KOPT-K1 (cell line): ENCODE measurements at regions not wholly inside any gene's neighbourhood (a gene's known extent, or its start where the extent isn't known, plus 50 kb on each side); places are given as distances from the start of the nearest gene placed in this dataset.

ENCODE experiments used
- H3K27ac ChIP-seq: fragments of 200-600 bp; sonication (generic); 2 replicates; pipeline ENCODE4 v1.5.1; 2016; ENCODE audit warnings: antibody characterized with exemption, mild to moderate bottlenecking, low read depth, low read length; ENCODE audit not compliant: poor library complexity, severe bottlenecking
- H3K36me3 ChIP-seq: fragments of 200-600 bp; sonication (generic); 2 replicates; pipeline ENCODE4 v1.5.1; 2017; ENCODE audit warnings: antibody characterized with exemption, mild to moderate bottlenecking, low read length, moderate library complexity; ENCODE audit not compliant: insufficient read depth
- H3K9me3 ChIP-seq: fragments of 200-600 bp; sonication (generic); 2 replicates; pipeline ENCODE4 v1.5.1; 2017; ENCODE audit warnings: antibody characterized with exemption, low read length, mild to moderate bottlenecking; ENCODE audit not compliant: insufficient read depth, poor library complexity, severe bottlenecking

- H3K36me3 ChIP-seq: no peaks in the 10 kb centered on the region
- H3K27ac ChIP-seq: no peak overlapping the region
- H3K9me3 ChIP-seq: no peaks in the 10 kb centered on the region
Observed at GRCh38 chr22:47696776-47697175, 934.3 kb downstream of the TBC1D22A start.

GRCh38 chr22:47695176-47695575, 932.7 kb downstream of the TBC1D22A start:
- H3K36me3 ChIP-seq: no peaks in the 10 kb centered on the region
- no peaks in the 10 kb centered on the region for H3K9me3 ChIP-seq
- no peak overlapping the region for H3K27ac ChIP-seq

- H3K9me3 ChIP-seq: no peaks in the 10 kb centered on the region
- no peak overlapping the region for H3K27ac ChIP-seq
- H3K36me3 ChIP-seq: no peaks in the 10 kb centered on the region
Observed at GRCh38 chr22:47694536-47695130, 932.2 kb downstream of the TBC1D22A start.

DNA sequence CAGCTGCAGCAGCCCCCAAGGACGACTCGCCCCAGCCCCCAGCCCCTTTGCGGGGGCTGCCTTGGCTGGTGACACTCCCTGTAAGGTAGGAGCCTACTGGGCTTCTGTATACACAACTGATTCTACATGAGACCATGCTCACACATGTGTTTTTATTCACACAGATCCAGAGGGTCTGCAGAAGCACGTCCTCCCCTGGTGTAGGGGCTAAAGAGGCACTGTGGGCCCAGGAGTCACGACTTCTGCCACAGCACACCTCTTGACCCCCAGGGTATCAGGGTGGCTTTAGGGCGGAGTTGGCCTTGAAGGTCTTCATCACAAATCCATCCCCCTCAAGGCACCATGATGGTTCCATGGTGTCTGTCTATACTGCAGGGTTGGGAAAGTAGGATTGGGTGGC, 931.2 kb downstream of the TBC1D22A start:
- Histone ChIP-seq H3K9me3 (no peaks in the 10 kb centered on the region), H3K36me3 (no peaks in the 10 kb centered on the region), H3K27ac (no peak overlapping the region)

GRCh38 chr22:47692811-47693210, 930.4 kb downstream of the TBC1D22A start:
- H3K9me3 ChIP-seq: no peaks in the 10 kb centered on the region
- no peak overlapping the region for H3K27ac ChIP-seq
- H3K36me3 ChIP-seq: no peaks in the 10 kb centered on the region

DNA sequence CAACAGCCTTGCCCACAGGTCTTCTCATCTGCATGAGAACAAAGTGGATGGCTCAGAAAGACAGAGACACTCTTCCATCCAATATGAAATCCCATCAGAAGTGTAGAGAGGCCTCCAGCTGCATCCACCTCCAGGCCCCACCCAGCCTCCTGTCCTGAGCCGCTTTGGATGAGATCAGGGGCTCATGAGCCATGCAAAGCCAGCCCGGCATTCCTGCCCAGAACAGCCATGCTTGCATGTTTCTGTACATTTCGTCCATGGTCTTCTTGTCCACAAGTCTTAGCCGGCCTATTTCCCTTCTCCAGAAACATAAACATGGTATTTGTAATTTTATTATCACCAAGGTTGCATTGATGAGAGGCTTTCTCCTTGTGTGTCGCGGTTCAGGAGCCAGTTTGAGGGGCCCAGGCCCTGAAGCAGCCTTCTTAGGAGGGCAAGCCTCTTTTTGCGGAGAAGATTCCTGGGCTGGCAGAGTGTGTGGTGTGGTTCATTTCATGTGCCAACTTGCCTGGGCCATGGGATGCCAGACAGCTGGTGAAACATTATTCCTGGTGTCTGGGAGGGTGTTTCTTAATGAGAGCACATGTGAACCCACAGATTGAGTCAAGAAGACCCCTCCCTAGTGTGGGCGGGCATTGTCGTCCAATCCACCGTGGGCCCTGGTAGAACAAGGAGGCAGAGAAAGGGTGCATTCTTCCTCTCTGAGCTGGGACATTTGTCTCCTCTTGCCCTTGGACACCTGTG, 928.9 kb downstream of the TBC1D22A start:
- Histone ChIP-seq H3K27ac (no peak overlapping the region), H3K9me3 (no peaks in the 10 kb centered on the region), H3K36me3 (no peaks in the 10 kb centered on the region)

- no peak overlapping the region for H3K27ac ChIP-seq
- no peaks in the 10 kb centered on the region for H3K9me3 ChIP-seq
- no peaks in the 10 kb centered on the region for H3K36me3 ChIP-seq
Observed at GRCh38 chr22:47690586-47690985, 928.1 kb downstream of the TBC1D22A start.

GRCh38 chr22:47690166-47690565, 927.7 kb downstream of the TBC1D22A start:
- no peaks in the 10 kb centered on the region for H3K36me3 ChIP-seq
- no peak overlapping the region for H3K27ac ChIP-seq
- no peaks in the 10 kb centered on the region for H3K9me3 ChIP-seq

DNA sequence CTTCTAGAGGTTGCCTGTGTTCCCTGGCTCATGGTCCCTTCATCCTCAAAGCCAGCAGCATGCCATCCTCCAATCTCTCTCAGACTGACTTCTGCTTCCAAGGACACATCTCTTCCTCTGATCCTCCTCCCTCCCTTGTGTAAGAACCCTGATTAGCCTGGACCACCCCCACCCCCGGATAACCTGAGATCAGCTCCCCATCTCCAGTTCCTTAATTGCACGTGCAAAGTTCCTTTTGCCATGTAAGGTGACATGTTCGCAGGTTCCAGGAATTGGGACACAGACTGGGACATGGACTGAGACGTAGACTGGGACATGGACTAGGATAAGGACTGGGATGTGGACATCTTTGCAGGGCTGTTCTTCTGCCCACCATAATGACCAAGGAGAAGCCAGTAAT, 925.3 kb downstream of the TBC1D22A start:
- Histone ChIP-seq H3K27ac (no peak overlapping the region), H3K9me3 (peaks cover 15% of the 10 kb centered on the region)

DNA sequence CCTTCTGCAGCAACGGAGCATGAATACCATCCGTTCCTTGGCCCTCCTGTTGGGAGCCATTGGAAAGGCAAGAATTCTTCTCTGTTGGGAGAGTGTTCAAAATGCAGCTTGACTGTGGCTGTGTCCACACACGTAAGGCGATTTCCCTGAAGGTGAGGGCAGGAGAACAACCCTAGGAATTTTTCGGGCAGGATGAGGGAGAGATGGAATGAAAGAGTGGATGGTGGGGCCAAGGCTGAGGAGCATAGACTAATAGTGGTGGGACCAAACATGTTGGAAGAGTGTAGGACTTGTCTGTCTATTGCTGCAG, 924.9 kb downstream of the TBC1D22A start:
- Histone ChIP-seq H3K9me3 (peaks cover 17% of the 10 kb centered on the region), H3K36me3 (no peaks in the 10 kb centered on the region), H3K27ac (no peak overlapping the region)

More for the DNA sequence above, 925.3 kb downstream of the TBC1D22A start:
- no peaks in the 10 kb centered on the region for H3K36me3 ChIP-seq

DNA sequence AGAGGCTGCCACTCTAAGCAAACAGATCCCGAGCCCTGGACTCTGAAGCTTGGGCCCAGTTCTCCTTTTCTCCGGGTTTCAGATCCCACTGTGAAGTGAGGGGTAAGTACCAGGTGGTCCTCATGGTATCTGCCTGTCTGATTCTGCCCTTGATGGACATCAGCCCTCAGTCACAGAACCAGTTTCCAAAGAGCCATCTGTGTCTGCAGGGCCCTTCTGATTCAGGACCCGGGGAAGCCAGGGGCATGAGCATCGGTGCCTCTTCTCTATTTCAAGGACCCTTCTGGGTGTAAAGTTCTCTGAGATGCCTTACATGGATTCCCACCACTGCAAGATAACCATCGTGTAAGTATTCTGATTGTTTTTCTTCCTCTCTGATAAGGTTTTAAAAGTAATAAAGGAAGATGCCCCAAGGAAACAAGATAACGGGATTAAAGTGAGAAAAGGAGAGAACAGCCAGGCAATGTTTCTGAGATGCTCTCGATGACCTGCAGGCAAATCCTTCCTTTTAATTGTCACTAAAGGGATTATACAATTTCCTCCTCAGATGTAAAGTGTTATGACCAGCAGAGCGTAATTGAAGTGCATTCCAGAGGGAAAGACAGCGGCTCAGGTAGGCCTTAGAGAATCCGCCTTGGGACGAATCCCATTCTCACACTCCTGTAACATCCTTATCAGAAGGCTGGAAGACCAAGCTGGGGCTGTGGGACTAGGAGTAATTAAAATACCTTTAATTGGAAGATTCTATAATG, 924.3 kb downstream of the TBC1D22A start:
- H3K27ac ChIP-seq: no peak overlapping the region
- H3K9me3 ChIP-seq: peaks cover 17% of the 10 kb centered on the region
- H3K36me3 ChIP-seq: no peaks in the 10 kb centered on the region

- Histone ChIP-seq H3K27ac (no peak overlapping the region), H3K36me3 (no peaks in the 10 kb centered on the region), H3K9me3 (peaks cover 17% of the 10 kb centered on the region)
Observed at GRCh38 chr22:47681411-47682165, 919.1 kb downstream of the TBC1D22A start.

DNA sequence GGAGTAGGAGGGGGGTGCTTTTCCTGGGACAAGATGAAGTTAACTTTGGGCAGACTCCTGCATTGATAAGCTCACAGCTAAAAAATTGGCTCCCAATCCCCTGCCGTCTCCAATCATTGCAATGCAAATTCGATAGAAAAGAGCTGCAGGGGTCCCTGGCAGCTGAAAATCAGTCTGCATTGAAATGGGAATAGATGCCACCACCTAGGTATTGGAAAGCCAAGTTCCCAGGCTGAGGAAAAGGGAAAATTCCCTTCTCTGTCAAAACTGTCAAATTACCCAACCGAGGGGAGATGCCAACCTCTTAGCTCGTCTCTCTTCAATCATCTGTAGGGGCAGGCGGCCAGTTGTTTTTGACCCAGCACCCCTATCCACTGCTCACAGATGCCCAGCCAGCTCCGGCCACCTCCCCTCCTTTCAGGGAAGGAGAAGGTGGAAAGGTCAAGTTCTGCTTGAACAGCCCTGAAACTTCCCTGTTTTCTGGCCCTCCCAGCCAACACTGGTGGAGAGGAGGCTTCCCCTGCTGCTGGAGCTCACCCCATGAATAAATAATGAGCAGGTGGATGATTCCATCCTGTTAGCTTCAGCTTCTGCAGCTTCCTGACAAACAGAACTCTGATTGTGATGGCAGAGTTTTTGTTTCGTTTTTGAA, 916.3 kb downstream of the TBC1D22A start:
- peaks cover 12% of the 10 kb centered on the region for H3K9me3 ChIP-seq

GRCh38 chr22:47678048-47678447, 915.6 kb downstream of the TBC1D22A start:
- H3K9me3 ChIP-seq: peaks cover 4% of the 10 kb centered on the region
- H3K36me3 ChIP-seq: no peaks in the 10 kb centered on the region
- H3K27ac ChIP-seq: no peak overlapping the region

More for the DNA sequence above, 916.3 kb downstream of the TBC1D22A start:
- Histone ChIP-seq H3K36me3 (no peaks in the 10 kb centered on the region), H3K27ac (no peak overlapping the region)

GRCh38 chr22:47676685-47677084, 914.2 kb downstream of the TBC1D22A start:
- no peak overlapping the region for H3K27ac ChIP-seq
- no peaks in the 10 kb centered on the region for H3K9me3 ChIP-seq
- H3K36me3 ChIP-seq: no peaks in the 10 kb centered on the region
